Heart left ventricle (tissue), 16 donors: ENCODE measurements at regions not wholly inside any gene's neighbourhood (a gene's known extent, or its start where the extent isn't known, plus 50 kb on each side); places are given as distances from the start of the nearest gene placed in this dataset.

Experiments
- ATAC-seq, 4 donors: fragments of 200-7000 bp; cut with Tn5 transposase; one replicate each; pipeline ENCODE4 v1.9.1; 2020 to 2022; ENCODE audit warnings: moderate library complexity in 4 of 4, mild to moderate bottlenecking in 3 of 4, moderate number of reproducible peaks in 1 of 4
- DNase-seq, 5 donors: peaks; one replicate each; pipeline ENCODE4 v3.0.0-alpha.2; 2020
- H3K27ac ChIP-seq, 12 donors: fragments of 200-600 bp; sonication (generic) in 4 of 12; one replicate each; pipeline versions ENCODE4 v1.5.0 to v1.8.0; 2016 to 2022; ENCODE audit warnings: mild to moderate bottlenecking in 2 of 12
- H3K27me3 ChIP-seq, 9 donors: fragments of 200-600 bp; sonication (generic) in 2 of 9; one replicate each; pipeline versions ENCODE4 v1.5.1 to v1.8.0; 2016 to 2022; ENCODE audit warnings: mild to moderate bottlenecking in 3 of 9
- H3K36me3 ChIP-seq, 9 donors: fragments of 200-600 bp; sonication (generic) in 2 of 9; one replicate each; pipeline versions ENCODE4 v1.5.0 to v1.8.0; 2018 to 2022; ENCODE audit warnings: mild to moderate bottlenecking in 2 of 9
- H3K4me1 ChIP-seq, 12 donors: fragments of 200-600 bp; sonication (generic) in 4 of 12; one replicate each; pipeline versions ENCODE4 v1.5.0 to v1.8.0; 2016 to 2022; ENCODE audit warnings: mild to moderate bottlenecking in 3 of 12
- H3K4me3 ChIP-seq, 12 donors: fragments of 200-600 bp; sonication (generic) in 4 of 12; one replicate each; pipeline versions ENCODE4 v1.5.0 to v1.8.0; 2017 to 2022; ENCODE audit warnings: mild to moderate bottlenecking in 9 of 12, moderate library complexity in 4 of 12
- H3K9me3 ChIP-seq, 12 donors: fragments of 200-600 bp; sonication (generic) in 4 of 12; one replicate each; pipeline versions ENCODE4 v1.5.0 to v1.8.0; 2016 to 2022; ENCODE audit warnings: mild to moderate bottlenecking in 1 of 12
- CTCF ChIP-seq, 12 donors: fragments of 200-600 bp; sonication (generic) in 4 of 12; IDR thresholded peaks; one replicate each; pipeline versions ENCODE4 v1.5.0 to v1.8.0; 2018 to 2022; ENCODE audit warnings: antibody characterized with exemption in 12 of 12, mild to moderate bottlenecking in 5 of 12
- POLR2A ChIP-seq, 2 donors: fragments of 450-650 bp; IDR thresholded peaks; one replicate each; pipeline ENCODE4 v1.6.1; 2017; ENCODE audit warnings: antibody characterized with exemption in 2 of 2, mild to moderate bottlenecking in 2 of 2, moderate library complexity in 2 of 2
- WGBS, 4 donors: extraction: QIAGEN DNeasy Blood & Tissue Kit in 2 of 4; methylation state at CpG; one replicate each; pipeline versions ENCODE4 v1.1.5 to v1.1.7; 2013 to 2018; 5-methylcytosine and 5-hydroxymethylcytosine counted together
- intact Hi-C, 10 donors: fragments of 100-400 bp; cut with DNase I; formaldehyde crosslinking; loops; one replicate each; pipeline versions ENCODE4 v1.11.1 to v1.14.2; 2022
- donor health status: ischemic (EF 13 %, LVEDD 7.1; RV severe dilation, severe dysfunction).
- donor health status: healthy with polysubstance abuse.
- donor health status: DM: no; HTN: yes; CAD: no.
- donor health status: DM: no; HTN: no; CAD: no.
- donor health status: ischemic (EF 25% LVEDD 6.9; RV normal size, moderate dysfunction).
- donor health status: ischemic (EF 25% LVEDD 5.7; RV mildly dilated, moderate dysfunction).
- donor health status: healthy.
- donor health status: DM: yes; HTN: yes; CAD: no.
- donor health status: ischemic (EF 35%, LVEDD 5.7; RV mildly dilated, moderate dysfunction).
- donor health status: nonischemic (EF 11% LVEDD 7.7; RV severe dilation, severe dysfunction).
- donor health status: DM: yes; HTN: yes; CAD: no.
- donor health status: PGD.
- donor health status: ischemic (EF 29% LVEDD 5.4; RV normal size, mild dysfunction).
- donor health status: nonischemic (EF 23%, LVEDD 6.1; RV moderate dilation, normal function).

- no peak overlapping the region for H3K27ac ChIP-seq
- DNase-seq: no peak
- H3K4me1 ChIP-seq: no peaks in the 10 kb centered on the region
- no peak for ATAC-seq
- intact Hi-C loops: no loop called here
- 45 to 61% (median 53%) methylated on average over 4 of the region's 4 CpGs for WGBS, 4 donors
- H3K9me3 ChIP-seq: peaks cover 0 to 57% (median 0%) of the 10 kb centered on the region in 12 donors
- TF ChIP-seq CTCF (IDR thresholded peaks at IDR 0.05) (no peak), POLR2A (IDR thresholded peaks at IDR 0.05) (no peak)
- peaks cover 0 to 3% (median 0%) of the 10 kb centered on the region in 9 donors for H3K27me3 ChIP-seq
- H3K4me3 ChIP-seq: no peak overlapping the region
- H3K36me3 ChIP-seq: no peaks in the 10 kb centered on the region
These were observed 221.0 kb upstream of the BCOR start for GRCh38 chrX:40318801-40319200.

GRCh38 chrX:40318076-40318475 lies 220.3 kb upstream of the BCOR start:
- Histone ChIP-seq H3K27me3 (peaks cover 0 to 3% (median 0%) of the 10 kb centered on the region in 9 donors), H3K36me3 (no peaks in the 10 kb centered on the region), H3K4me1 (no peaks in the 10 kb centered on the region), H3K27ac (no peak overlapping the region), H3K9me3 (peaks cover 0 to 57% (median 0%) of the 10 kb centered on the region in 12 donors), H3K4me3 (no peak overlapping the region)
- DNase-seq: no peak
- WGBS, 4 donors: 82 to 88% (median 84%) methylated on average over 6 of the region's 6 CpGs
- TF ChIP-seq CTCF (IDR thresholded peaks at IDR 0.05) (no peak), POLR2A (IDR thresholded peaks at IDR 0.05) (no peak)
- intact Hi-C loops: no loop called here
- ATAC-seq: no peak

GRCh38 chrX:40316502-40316901 lies 218.7 kb upstream of the BCOR start:
- H3K36me3 ChIP-seq: no peaks in the 10 kb centered on the region
- no peak overlapping the region for H3K27ac ChIP-seq
- no peak overlapping the region for H3K4me3 ChIP-seq
- peaks cover 0 to 57% (median 0%) of the 10 kb centered on the region in 12 donors for H3K9me3 ChIP-seq
- no peak for DNase-seq
- no peak for TF ChIP-seq CTCF (IDR thresholded peaks at IDR 0.05)
- TF ChIP-seq POLR2A (IDR thresholded peaks at IDR 0.05): no peak
- WGBS, 4 donors: 84 to 97% (median 92%) methylated on average over 5 of the region's 5 CpGs
- peaks cover 0 to 8% (median 0%) of the 10 kb centered on the region in 9 donors for H3K27me3 ChIP-seq
- ATAC-seq: no peak
- no peaks in the 10 kb centered on the region for H3K4me1 ChIP-seq
- intact Hi-C loops: no loop called here

- H3K36me3 ChIP-seq: no peaks in the 10 kb centered on the region
- H3K9me3 ChIP-seq: peaks cover 0 to 44% (median 0%) of the 10 kb centered on the region in 12 donors
- ATAC-seq (no peak), DNase-seq (no peak)
- H3K27me3 ChIP-seq: peaks cover 0 to 10% (median 0%) of the 10 kb centered on the region in 9 donors
- no peak overlapping the region for H3K4me3 ChIP-seq
- no peak for TF ChIP-seq CTCF (IDR thresholded peaks at IDR 0.05)
- intact Hi-C loops: no loop called here
- no peaks in the 10 kb centered on the region for H3K4me1 ChIP-seq
- H3K27ac ChIP-seq: no peak overlapping the region
- 53 to 82% (median 73%) methylated on average over 4 of the region's 4 CpGs for WGBS, 4 donors
These were observed 216.3 kb upstream of the BCOR start for GRCh38 chrX:40314070-40314469.
